A673 (cell line): ENCODE measurements at regions not wholly inside any gene's neighbourhood (a gene's known extent, or its start where the extent isn't known, plus 50 kb on each side); places are given as distances from the start of the nearest gene placed in this dataset.

Experiments
- EZH2 ChIP-seq: fragments of 200-600 bp; sonication (generic); IDR thresholded peaks from 2 replicates; pipeline ENCODE4 v1.6.1; 2017; ENCODE audit warnings: borderline replicate concordance, low read depth, mild to moderate bottlenecking, mixed read lengths, antibody characterized with exemption, low read length; ENCODE audit not compliant: poor library complexity, severe bottlenecking
- TF ChIP-seq, protein P1 (sequence below): fragments of 300-800, 200-600 bp; sonication (generic); conservative IDR thresholded peaks from 2 replicates; pipeline ENCODE4 v1.5.1; 2017; ENCODE audit warnings: low read depth, mild to moderate bottlenecking, antibody characterized with exemption, low read length, moderate library complexity, mixed read lengths

DNA sequence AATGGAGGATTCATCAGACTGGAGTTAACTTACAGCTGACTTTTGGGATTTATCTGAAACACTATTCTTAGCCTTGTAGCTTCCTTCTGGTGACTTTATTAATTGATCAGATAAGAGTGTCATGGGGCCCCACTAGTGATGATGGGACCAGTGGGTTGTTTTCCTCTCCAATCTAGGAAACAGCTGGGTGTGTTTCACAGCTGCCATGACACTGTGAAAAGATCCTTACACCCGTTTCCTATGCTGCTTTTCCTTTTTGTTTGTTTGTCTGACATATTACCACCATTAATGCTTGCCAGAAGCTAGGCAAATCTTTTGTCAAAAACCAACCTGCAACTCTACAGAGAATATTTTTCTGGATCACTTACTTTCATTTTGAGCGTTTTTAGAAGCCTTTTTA lies 86.2 kb downstream of the ZBTB18 start:
- TF ChIP-seq, protein P1, sequence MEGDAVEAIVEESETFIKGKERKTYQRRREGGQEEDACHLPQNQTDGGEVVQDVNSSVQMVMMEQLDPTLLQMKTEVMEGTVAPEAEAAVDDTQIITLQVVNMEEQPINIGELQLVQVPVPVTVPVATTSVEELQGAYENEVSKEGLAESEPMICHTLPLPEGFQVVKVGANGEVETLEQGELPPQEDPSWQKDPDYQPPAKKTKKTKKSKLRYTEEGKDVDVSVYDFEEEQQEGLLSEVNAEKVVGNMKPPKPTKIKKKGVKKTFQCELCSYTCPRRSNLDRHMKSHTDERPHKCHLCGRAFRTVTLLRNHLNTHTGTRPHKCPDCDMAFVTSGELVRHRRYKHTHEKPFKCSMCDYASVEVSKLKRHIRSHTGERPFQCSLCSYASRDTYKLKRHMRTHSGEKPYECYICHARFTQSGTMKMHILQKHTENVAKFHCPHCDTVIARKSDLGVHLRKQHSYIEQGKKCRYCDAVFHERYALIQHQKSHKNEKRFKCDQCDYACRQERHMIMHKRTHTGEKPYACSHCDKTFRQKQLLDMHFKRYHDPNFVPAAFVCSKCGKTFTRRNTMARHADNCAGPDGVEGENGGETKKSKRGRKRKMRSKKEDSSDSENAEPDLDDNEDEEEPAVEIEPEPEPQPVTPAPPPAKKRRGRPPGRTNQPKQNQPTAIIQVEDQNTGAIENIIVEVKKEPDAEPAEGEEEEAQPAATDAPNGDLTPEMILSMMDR, result no peak
- no peak for TF ChIP-seq EZH2
